GM12864 (cell line): ENCODE measurements at regions not wholly inside any gene's neighbourhood (a gene's known extent, or its start where the extent isn't known, plus 50 kb on each side); places are given as distances from the start of the nearest gene placed in this dataset.
"Not testable (repeated sequence)": the region's sequence is repeated elsewhere in the genome, so short reads cannot be mapped to it uniquely, and the experiment has no call there.

ENCODE experiments used
- DNase-seq: peaks from one replicate; pipeline ENCODE4 v3.0.0-alpha.2; 2011; ENCODE audit warnings: low read depth
- H3K4me3 ChIP-seq: 2 replicates; pipeline ENCODE4 v1.5.1; 2011; ENCODE audit warnings: mild to moderate bottlenecking, low read depth, low read length, control low read depth
- TF ChIP-seq, protein P1 (sequence below): IDR thresholded peaks from 2 replicates; pipeline ENCODE4 v1.5.1; 2011; ENCODE audit warnings: low read depth, mild to moderate bottlenecking, moderate library complexity, low read length, control low read depth, inconsistent platforms; ENCODE audit errors: missing control alignments

DNA sequence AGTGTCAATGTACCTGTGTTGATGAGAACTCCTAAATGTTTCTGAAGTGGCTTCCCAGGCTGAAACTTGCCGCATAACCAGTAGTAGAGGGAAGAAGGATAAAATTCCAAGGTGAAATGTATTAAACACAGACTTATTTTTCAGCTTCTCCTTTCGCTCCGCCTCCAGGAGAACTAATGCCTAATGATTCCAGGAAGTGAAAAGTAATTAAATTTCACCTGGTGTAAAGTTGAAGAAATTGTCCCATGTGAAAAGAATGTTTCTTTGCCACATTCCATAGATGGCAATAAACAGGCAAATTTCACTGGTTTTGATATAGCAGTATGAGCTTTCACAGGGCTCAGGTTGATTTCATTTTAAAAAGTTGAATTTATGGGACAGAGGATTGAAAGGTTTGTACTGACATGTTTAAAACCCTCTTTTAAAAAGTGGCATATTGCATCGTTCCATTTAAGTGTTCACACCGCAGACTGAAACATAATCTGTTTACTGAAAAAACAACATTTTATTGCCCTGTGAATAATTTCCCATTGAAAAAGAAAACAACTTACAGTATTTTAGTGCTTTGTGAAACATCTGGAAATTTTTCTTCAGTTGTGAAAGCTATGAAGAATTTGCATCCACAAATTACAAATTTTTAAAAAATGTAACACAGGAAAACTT, 453.4 kb upstream of the NFE2L3 start:
- H3K4me3 ChIP-seq: no peak overlapping the region
- no peak for DNase-seq
- TF ChIP-seq, protein P1, sequence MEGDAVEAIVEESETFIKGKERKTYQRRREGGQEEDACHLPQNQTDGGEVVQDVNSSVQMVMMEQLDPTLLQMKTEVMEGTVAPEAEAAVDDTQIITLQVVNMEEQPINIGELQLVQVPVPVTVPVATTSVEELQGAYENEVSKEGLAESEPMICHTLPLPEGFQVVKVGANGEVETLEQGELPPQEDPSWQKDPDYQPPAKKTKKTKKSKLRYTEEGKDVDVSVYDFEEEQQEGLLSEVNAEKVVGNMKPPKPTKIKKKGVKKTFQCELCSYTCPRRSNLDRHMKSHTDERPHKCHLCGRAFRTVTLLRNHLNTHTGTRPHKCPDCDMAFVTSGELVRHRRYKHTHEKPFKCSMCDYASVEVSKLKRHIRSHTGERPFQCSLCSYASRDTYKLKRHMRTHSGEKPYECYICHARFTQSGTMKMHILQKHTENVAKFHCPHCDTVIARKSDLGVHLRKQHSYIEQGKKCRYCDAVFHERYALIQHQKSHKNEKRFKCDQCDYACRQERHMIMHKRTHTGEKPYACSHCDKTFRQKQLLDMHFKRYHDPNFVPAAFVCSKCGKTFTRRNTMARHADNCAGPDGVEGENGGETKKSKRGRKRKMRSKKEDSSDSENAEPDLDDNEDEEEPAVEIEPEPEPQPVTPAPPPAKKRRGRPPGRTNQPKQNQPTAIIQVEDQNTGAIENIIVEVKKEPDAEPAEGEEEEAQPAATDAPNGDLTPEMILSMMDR: no peak

DNA sequence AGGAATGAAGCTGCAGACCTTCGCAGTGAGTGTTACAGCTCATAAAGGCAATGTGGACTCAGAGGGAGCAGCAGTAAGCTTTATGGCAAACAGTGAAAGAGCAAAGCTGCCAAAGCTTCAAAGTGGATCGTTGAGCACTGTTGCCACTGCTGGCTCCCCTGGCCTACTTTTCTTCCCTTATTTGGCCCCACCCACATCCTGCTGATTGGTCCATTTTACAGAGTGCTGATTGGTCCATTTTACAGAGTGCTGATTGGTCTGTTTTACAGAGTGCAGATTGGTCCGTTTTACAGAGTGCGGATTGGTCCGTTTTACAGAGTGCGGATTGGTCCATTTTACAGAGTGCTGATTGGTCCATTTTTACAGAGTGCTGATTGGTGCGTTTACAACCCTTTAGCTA, 451.9 kb upstream of the NFE2L3 start:
- H3K4me3 ChIP-seq, DNase-seq: not testable (repeated sequence)

DNA sequence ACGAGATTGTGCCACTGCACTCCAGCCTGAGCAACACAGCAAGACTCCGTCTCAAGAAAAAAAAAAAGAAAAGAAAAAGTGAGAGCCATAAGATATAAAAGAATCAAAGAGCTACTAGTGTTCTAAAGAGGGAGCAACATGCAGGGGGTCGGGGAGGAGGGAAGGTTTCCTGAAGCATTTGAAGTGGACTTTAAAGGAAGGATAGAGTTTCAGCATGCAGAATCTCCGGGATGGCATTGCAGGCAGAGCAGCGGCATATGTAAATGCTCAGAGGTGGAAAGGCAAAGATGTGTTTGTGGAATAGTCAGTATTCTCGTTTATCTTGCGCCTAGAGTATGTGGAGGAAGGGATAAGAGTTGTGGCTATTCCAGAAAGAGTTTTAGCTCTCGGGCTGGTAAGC, 447.6 kb upstream of the NFE2L3 start:
- TF ChIP-seq, protein P1: no peak
- DNase-seq: no peak
- no peak overlapping the region for H3K4me3 ChIP-seq

DNA sequence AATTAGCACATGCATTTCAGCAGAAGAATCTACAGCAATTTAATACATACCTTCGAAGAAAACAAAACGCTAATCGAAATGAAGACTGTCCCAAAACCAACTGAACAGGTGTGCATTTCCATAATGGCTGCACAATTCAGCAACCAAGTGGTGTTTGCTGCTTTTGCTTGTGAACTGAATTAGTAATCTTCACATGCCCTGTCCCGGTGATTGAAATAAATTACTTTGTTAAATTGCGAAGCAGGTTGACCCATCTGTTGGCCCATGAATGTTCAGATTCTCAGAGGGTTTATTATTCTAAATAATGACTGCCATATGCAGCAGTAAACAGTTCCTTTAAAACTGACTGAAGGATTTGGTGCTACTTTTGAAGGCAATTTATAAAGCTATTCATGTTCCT, 445.2 kb upstream of the NFE2L3 start:
- H3K4me3 ChIP-seq: no peak overlapping the region
- TF ChIP-seq, protein P1: no peak
- DNase-seq: no peak

DNA sequence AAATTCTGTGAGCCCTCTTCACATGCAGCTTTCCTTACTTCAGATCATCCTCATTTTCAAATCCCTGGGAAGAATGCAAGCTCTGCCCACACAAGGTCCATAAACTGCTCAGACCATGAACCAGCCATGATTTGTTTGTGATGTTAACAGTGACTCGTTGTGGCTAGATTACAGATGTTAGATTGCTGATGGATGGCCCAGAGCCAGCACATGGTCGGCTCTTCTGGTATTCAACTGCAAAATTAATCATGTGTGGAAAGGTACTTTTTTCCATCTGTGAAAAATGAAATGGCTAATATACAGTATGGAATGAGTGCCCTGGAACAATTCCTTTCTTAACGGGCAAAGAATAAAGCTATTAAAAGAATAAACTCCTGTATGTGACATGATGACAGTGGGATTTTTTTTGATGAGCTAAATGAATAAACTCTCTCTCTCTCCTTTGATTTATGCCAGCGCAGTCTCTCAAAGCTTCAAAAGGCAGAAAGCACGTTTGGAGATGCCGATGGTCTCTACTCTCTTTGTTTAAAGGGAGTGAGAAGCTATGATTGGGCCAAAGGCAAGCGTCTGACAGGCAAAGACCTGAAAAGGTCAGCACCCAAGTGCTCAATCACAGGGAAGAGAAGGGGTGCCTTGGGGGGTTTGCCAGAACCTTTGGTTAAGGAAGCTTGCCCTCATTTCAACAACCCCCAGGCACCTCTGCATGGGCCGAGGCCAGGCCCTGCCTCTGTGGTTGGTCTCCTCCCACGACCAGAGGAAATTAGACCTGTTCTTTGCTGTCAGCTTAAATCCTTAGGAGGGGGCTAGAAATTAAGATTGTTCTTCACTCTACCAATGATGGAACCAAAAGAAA, 444.0 kb upstream of the NFE2L3 start:
- no peak for DNase-seq
- TF ChIP-seq, protein P1: no peak
- H3K4me3 ChIP-seq: no peak overlapping the region

DNA sequence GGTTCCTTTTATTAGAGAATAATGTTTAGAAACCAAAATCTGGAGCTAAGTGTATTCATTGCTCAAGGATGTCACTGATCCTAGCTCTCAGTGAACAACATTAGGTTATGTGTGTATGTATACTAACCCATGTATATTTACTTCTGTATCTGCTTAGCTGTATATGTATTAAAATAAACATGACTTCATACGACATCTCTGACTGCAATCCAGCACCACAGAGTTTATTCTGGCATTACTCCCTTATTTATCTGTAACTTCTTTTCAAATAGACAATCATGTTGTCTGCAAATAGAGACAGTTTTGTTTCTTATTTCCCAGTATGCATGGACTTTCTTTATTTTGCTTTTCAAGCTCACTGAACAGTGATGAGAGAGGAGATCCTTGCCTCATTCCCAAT, 441.0 kb upstream of the NFE2L3 start:
- TF ChIP-seq, protein P1: no peak
- no peak overlapping the region for H3K4me3 ChIP-seq
- DNase-seq: no peak

DNA sequence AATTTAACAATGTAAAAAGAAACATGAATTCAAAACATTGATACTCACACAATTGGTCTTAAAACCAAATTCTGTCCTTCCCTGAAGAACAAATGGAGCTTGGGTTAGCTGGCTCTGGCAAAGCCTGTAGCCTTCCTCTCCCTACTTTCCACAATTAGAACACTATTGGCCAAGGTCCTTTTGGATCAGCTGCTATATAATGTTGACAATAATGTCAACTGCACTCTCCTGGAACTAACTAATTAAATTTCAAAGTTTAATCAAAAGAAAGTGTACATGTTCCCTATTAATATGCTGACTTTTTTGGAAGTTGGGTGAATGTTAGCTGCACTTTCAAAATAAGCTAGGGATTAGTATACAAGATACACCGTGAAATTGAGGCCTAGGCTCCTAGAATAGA, 440.1 kb upstream of the NFE2L3 start:
- no peak overlapping the region for H3K4me3 ChIP-seq
- no peak for DNase-seq
- TF ChIP-seq, protein P1: no peak
